Loucy (cell line): ENCODE measurements at regions not wholly inside any gene's neighbourhood (a gene's known extent, or its start where the extent isn't known, plus 50 kb on each side); places are given as distances from the start of the nearest gene placed in this dataset.

Experiments used
- H2AFZ ChIP-seq: fragments of 200-600 bp; sonication (generic); 2 replicates; pipeline ENCODE4 v1.6.0; 2016; ENCODE audit warnings: antibody characterized with exemption, mild to moderate bottlenecking, low read length, moderate library complexity
- H3F3A ChIP-seq: fragments of 200-600 bp; 2 replicates; pipeline ENCODE4 v1.6.0; 2016; ENCODE audit warnings: antibody characterized with exemption, low read depth, mild to moderate bottlenecking
- H3K27me3 ChIP-seq: fragments of 200-600 bp; sonication (generic); 2 replicates; pipeline ENCODE4 v1.6.1; 2014; ENCODE audit warnings: low read length, mild to moderate bottlenecking; ENCODE audit not compliant: insufficient read depth, poor library complexity, severe bottlenecking
- H3K36me3 ChIP-seq: fragments of 200-600 bp; sonication (generic); 2 replicates; pipeline ENCODE4 v1.6.1; 2016; ENCODE audit warnings: low read length; ENCODE audit not compliant: insufficient read depth
- H3K4me1 ChIP-seq: fragments of 200-600 bp; sonication (generic); 2 replicates; pipeline ENCODE4 v1.5.1; 2014; ENCODE audit warnings: low read length, mild to moderate bottlenecking; ENCODE audit not compliant: insufficient read depth, poor library complexity, severe bottlenecking
- H3K4me2 ChIP-seq: fragments of 200-600 bp; sonication (generic); 2 replicates; pipeline ENCODE4 v1.6.0; 2014; ENCODE audit warnings: antibody characterized with exemption, low read length, low read depth, mild to moderate bottlenecking; ENCODE audit not compliant: poor library complexity, severe bottlenecking
- H3K4me3 ChIP-seq: fragments of 200-600 bp; sonication (generic); 2 replicates; pipeline ENCODE4 v1.5.1; 2014; ENCODE audit warnings: low read length, mild to moderate bottlenecking, mixed read lengths; ENCODE audit not compliant: poor library complexity, severe bottlenecking
- H3K79me2 ChIP-seq: fragments of 200-600 bp; sonication (generic); 2 replicates; pipeline ENCODE4 v1.6.1; 2014; ENCODE audit warnings: low read length; ENCODE audit not compliant: insufficient read depth
- H3K9ac ChIP-seq: fragments of 200-600 bp; sonication (generic); 2 replicates; pipeline ENCODE4 v1.6.0; 2014; ENCODE audit warnings: mild to moderate bottlenecking, low read depth, low read length, moderate library complexity; ENCODE audit not compliant: poor library complexity, severe bottlenecking
- H3K9me2 ChIP-seq: fragments of 200-600 bp; sonication (generic); replicated peaks from 2 replicates; pipeline ENCODE4 v1.6.1; 2016; ENCODE audit warnings: low read depth, low read length, mixed read lengths
- H3K9me3 ChIP-seq: fragments of 200-600 bp; sonication (generic); 2 replicates; pipeline ENCODE4 v1.6.1; 2014; ENCODE audit warnings: mild to moderate bottlenecking, antibody characterized with exemption, low read length, low read depth; ENCODE audit not compliant: insufficient read depth
- H4K20me1 ChIP-seq: fragments of 200-600 bp; sonication (generic); 2 replicates; pipeline ENCODE4 v1.6.0; 2014; ENCODE audit warnings: antibody characterized with exemption, low read length, mild to moderate bottlenecking; ENCODE audit not compliant: insufficient read depth, poor library complexity, severe bottlenecking
- CTCF ChIP-seq: fragments of 200-600 bp; sonication (generic); conservative IDR thresholded peaks from 2 replicates; pipeline ENCODE4 v1.5.1; 2014; ENCODE audit warnings: mild to moderate bottlenecking, antibody characterized with exemption, low read length
- EZH2phosphoT487 ChIP-seq: fragments of 200-600 bp; IDR thresholded peaks from 2 replicates; pipeline ENCODE4 v1.6.1; 2018; ENCODE audit warnings: antibody characterized with exemption, mild to moderate bottlenecking, moderate library complexity, borderline replicate concordance

DNA sequence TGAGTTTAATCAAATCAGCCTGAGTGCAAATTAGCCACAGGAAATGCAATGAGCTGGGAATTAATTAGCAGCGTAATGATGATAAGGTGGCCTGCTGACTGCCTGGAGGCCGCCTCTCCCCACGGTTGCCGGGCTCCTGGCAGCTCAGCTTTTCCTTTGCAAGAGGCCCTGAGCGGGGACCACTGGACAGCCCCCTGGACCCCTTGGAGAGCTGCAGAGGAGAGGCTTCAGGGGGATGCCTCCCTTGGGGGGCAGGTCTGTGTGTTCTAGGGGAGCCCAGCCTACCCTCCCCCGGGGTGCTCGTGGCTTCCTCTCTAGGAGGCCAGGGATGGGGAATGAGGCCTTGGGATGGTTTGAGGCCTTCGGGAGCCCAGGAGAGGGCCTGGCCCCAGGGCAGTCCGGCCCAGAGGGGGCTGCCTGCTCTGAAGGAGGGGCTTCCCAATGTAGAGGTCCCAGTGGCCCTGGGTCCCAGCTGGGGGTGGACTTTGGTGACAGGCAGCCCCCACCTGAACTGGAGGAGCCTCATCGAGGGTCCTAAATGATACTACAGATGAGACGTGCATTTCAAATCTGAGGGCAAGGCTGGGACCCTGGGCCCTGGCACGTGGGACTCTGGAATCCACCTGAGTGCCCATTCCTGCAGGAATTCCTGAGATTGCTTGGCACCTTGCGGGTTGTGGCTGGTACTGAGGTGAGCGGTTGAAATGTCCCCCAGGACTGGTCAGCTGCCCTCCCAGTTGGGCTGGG, 66.4 kb upstream of the BHLHE23 start:
- H3K9me3 ChIP-seq, result 0 out of 2 replicates have a peak, but pooled peaks cover 4% of the 10 kb centered on the region
- no peak overlapping the region for H3K4me3 ChIP-seq
- H3K4me1 ChIP-seq, result no peaks in the 10 kb centered on the region
- H3K9me2 ChIP-seq, result no peaks in the 10 kb centered on the region
- no peak overlapping the region for H3K9ac ChIP-seq
- TF ChIP-seq EZH2phosphoT487 (no peak), CTCF (no peak)
- H3K27me3 ChIP-seq, result no peaks in the 10 kb centered on the region
- H3K4me2 ChIP-seq, result no peak overlapping the region
- no peak overlapping the region for H2AFZ ChIP-seq
- H3K79me2 ChIP-seq, result no peaks in the 10 kb centered on the region
- no peaks in the 10 kb centered on the region for H3K36me3 ChIP-seq
- H3F3A ChIP-seq, result no peaks in the 10 kb centered on the region
- H4K20me1 ChIP-seq, result no peaks in the 10 kb centered on the region

DNA sequence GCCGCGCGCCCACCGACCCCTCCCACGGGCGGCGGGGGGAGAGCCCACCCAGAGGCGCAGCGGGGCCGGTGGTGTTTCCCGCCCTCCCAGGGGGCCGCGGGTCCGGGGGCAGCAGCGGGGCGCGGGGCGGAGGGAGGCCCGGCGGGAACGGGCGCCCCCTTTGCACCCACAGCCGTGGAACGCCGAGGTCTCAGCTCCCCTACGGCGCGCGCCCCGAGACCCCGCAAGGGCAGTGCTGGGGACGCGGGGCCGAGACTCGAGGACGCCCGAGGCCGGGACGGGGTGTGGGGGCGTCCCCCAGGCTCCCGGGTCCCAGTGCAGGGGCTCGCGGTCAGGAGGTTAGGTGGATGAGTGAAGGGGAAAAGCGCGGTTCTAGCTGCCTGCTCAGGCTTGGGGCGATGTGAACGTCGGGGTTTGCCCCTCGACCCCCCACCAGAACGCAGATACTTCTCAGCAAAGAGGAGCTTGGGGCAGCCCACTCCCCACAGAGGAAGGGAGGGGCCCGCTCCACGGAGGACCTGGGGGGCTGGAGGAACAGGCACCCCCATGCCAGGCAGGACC, 65.5 kb upstream of the BHLHE23 start:
- Histone ChIP-seq H3F3A (no peaks in the 10 kb centered on the region), H3K79me2 (no peaks in the 10 kb centered on the region), H3K9me3 (no peaks in the 10 kb centered on the region), H3K4me3 (no peak overlapping the region), H2AFZ (no peak overlapping the region), H3K4me1 (no peaks in the 10 kb centered on the region), H3K4me2 (no peak overlapping the region), H4K20me1 (no peaks in the 10 kb centered on the region), H3K9ac (no peak overlapping the region), H3K36me3 (no peaks in the 10 kb centered on the region), H3K9me2 (no peaks in the 10 kb centered on the region), H3K27me3 (no peaks in the 10 kb centered on the region)
- TF ChIP-seq EZH2phosphoT487, result no peak
- no peak for TF ChIP-seq CTCF

- Histone ChIP-seq H3K4me3 (no peak overlapping the region), H3K9ac (no peak overlapping the region), H3K9me3 (no peaks in the 10 kb centered on the region), H3F3A (no peaks in the 10 kb centered on the region), H3K27me3 (no peaks in the 10 kb centered on the region), H3K4me2 (no peak overlapping the region), H2AFZ (no peak overlapping the region), H3K4me1 (no peaks in the 10 kb centered on the region), H3K9me2 (no peaks in the 10 kb centered on the region), H4K20me1 (no peaks in the 10 kb centered on the region), H3K79me2 (no peaks in the 10 kb centered on the region), H3K36me3 (no peaks in the 10 kb centered on the region)
- TF ChIP-seq EZH2phosphoT487 (no peak), CTCF (no peak)
Measured at GRCh38 chr20:63071541-63072181, 64.9 kb upstream of the BHLHE23 start.
